NT2/D1 (cell line): ENCODE measurements at regions not wholly inside any gene's neighbourhood (a gene's known extent, or its start where the extent isn't known, plus 50 kb on each side); places are given as distances from the start of the nearest gene placed in this dataset.

Experiments used
- SUZ12 ChIP-seq: IDR thresholded peaks from 2 replicates; pipeline ENCODE4 v1.6.1; 2011; ENCODE audit not compliant: insufficient read length, insufficient read depth; ENCODE audit errors: extremely low read depth
- YY1 ChIP-seq: IDR thresholded peaks from 2 replicates; pipeline ENCODE4 v1.6.1; 2011; ENCODE audit not compliant: insufficient read length, insufficient read depth
- ZNF274 ChIP-seq: IDR thresholded peaks from 2 replicates; pipeline ENCODE4 v1.6.1; 2011; ENCODE audit warnings: mild to moderate bottlenecking, low read depth, low read length

GRCh38 chr4:119739796-119740195, 111.2 kb upstream of the PDE5A start:
- TF ChIP-seq YY1 (no peak), ZNF274 (no peak), SUZ12 (no peak)
